Nephron (organoid): ENCODE measurements at regions not wholly inside any gene's neighbourhood (a gene's known extent, or its start where the extent isn't known, plus 50 kb on each side); places are given as distances from the start of the nearest gene placed in this dataset.

Experiments
- H3K27ac Mint-ChIP-seq, 3 experiments: 2 replicates each; pipeline ENCODE4 v1.8.0; 2020; ENCODE audit warnings: mixed read lengths in 3 of 3, mild to moderate bottlenecking in 2 of 3, moderate library complexity in 1 of 3
- H3K27me3 Mint-ChIP-seq: 2 replicates; pipeline ENCODE4 v1.8.0; 2021; ENCODE audit warnings: low read depth, mild to moderate bottlenecking, moderate library complexity, mixed read lengths
- H3K36me3 Mint-ChIP-seq: 2 replicates; pipeline ENCODE4 v1.8.0; 2020; ENCODE audit warnings: low read depth, mixed read lengths
- H3K4me1 Mint-ChIP-seq: 2 replicates; pipeline ENCODE4 v1.8.0; 2020; ENCODE audit warnings: mixed read lengths
- H3K4me3 Mint-ChIP-seq, 3 experiments: 2 replicates each; pipeline ENCODE4 v1.8.0; 2020; ENCODE audit warnings: mild to moderate bottlenecking in 3 of 3, mixed read lengths in 3 of 3, moderate library complexity in 2 of 3
- H3K9me3 Mint-ChIP-seq: 2 replicates; pipeline ENCODE4 v1.8.0; 2020; ENCODE audit warnings: mixed read lengths
- TF ChIP-seq, protein P1 (sequence below), 3 experiments: fragments of 200-600 bp; sonication (generic); IDR thresholded peaks; one replicate each; pipeline ENCODE4 v1.5.0; 2021; ENCODE audit warnings: antibody characterized with exemption in 3 of 3; ENCODE audit not compliant: unreplicated experiment in 3 of 3

GRCh38 chr2:205878999-205879762 is 196.9 kb downstream of the NRP2 start:
- Mint-ChIP-seq H3K4me3 (no peak overlapping the region), H3K27ac (no peak overlapping the region), H3K27me3 (peaks cover 15% of the 10 kb centered on the region), H3K9me3 (no peaks in the 10 kb centered on the region), H3K36me3 (no peaks in the 10 kb centered on the region), H3K4me1 (peaks cover 9% of the 10 kb centered on the region)
- TF ChIP-seq, protein P1, sequence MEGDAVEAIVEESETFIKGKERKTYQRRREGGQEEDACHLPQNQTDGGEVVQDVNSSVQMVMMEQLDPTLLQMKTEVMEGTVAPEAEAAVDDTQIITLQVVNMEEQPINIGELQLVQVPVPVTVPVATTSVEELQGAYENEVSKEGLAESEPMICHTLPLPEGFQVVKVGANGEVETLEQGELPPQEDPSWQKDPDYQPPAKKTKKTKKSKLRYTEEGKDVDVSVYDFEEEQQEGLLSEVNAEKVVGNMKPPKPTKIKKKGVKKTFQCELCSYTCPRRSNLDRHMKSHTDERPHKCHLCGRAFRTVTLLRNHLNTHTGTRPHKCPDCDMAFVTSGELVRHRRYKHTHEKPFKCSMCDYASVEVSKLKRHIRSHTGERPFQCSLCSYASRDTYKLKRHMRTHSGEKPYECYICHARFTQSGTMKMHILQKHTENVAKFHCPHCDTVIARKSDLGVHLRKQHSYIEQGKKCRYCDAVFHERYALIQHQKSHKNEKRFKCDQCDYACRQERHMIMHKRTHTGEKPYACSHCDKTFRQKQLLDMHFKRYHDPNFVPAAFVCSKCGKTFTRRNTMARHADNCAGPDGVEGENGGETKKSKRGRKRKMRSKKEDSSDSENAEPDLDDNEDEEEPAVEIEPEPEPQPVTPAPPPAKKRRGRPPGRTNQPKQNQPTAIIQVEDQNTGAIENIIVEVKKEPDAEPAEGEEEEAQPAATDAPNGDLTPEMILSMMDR (IDR thresholded peaks at IDR 0.05; ENCODE audit: unreplicated experiment in 3 of 3): no peak

DNA sequence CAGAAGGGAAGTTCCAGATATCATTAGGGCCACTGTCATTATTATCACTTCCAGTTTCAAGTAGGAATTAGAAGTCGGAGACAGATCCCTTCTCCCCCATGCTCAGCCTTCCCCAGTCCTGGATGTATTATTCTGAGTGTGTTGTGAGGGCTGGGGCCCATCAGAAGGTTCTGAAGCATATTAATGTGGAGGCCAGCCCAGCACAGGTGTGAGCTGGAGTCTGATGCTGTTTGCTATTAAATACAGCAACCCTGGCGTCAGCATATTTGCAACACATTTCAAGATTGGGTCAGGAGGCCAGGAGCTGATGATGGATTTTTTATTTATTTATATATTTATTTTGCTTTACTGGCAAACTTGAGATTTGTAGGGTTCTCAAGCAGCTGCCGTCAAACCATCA is 195.2 kb downstream of the NRP2 start:
- H3K27me3 Mint-ChIP-seq: peaks cover 15% of the 10 kb centered on the region
- no peak overlapping the region for H3K27ac Mint-ChIP-seq
- H3K4me3 Mint-ChIP-seq: no peak overlapping the region
- no peaks in the 10 kb centered on the region for H3K9me3 Mint-ChIP-seq
- TF ChIP-seq, protein P1 (IDR thresholded peaks at IDR 0.05; ENCODE audit: unreplicated experiment in 3 of 3): no peak
- no peaks in the 10 kb centered on the region for H3K36me3 Mint-ChIP-seq
- H3K4me1 Mint-ChIP-seq: peaks cover 9% of the 10 kb centered on the region

DNA sequence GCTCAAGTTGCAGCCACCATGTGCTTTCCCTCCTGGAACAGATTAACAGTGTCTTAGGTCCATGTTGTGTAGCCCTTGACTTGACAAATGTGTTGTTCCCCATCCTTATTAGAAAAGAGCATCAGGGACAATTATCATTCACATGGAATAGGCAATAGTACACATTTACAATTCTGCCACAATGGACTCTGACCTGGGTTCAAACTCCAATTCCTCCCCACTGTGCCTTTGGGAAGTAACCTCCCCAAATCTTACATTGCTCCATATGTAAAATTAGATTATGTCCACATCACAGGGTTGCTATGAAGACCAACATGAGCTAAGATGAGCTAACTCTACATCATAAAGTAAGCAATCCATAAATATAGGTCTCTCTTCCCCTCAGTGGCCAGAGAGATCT is 193.8 kb downstream of the NRP2 start:
- TF ChIP-seq, protein P1 (IDR thresholded peaks at IDR 0.05; ENCODE audit: unreplicated experiment in 3 of 3): no peak
- H3K27me3 Mint-ChIP-seq: peaks cover 15% of the 10 kb centered on the region
- no peak overlapping the region for H3K27ac Mint-ChIP-seq
- no peaks in the 10 kb centered on the region for H3K36me3 Mint-ChIP-seq
- H3K9me3 Mint-ChIP-seq: no peaks in the 10 kb centered on the region
- H3K4me1 Mint-ChIP-seq: peaks cover 9% of the 10 kb centered on the region
- H3K4me3 Mint-ChIP-seq: no peak overlapping the region

DNA sequence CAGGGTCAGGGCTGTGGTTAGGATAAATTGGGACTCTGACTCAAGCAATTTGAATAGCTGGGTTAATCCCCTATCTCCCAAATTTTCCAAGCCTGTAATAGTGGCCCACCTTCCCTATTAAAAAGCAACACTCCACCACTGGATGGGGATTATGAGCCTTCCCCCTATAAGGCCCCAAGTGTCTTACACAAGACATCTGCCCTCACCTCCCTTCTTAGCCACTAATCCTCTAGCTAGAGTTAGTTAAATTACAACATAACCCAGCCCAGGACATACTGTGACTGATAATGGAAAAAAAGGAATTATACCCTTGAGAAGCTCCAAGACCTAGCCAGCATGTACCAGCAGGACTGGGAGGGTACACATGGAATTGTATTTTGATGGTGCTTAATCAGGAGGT is 190.4 kb downstream of the NRP2 start:
- TF ChIP-seq, protein P1 (IDR thresholded peaks at IDR 0.05; ENCODE audit: unreplicated experiment in 3 of 3): no peak
- no peak overlapping the region for H3K4me3 Mint-ChIP-seq
- H3K36me3 Mint-ChIP-seq: no peaks in the 10 kb centered on the region
- H3K4me1 Mint-ChIP-seq: no peaks in the 10 kb centered on the region
- no peaks in the 10 kb centered on the region for H3K9me3 Mint-ChIP-seq
- no peak overlapping the region for H3K27ac Mint-ChIP-seq
- peaks cover 12% of the 10 kb centered on the region for H3K27me3 Mint-ChIP-seq

DNA sequence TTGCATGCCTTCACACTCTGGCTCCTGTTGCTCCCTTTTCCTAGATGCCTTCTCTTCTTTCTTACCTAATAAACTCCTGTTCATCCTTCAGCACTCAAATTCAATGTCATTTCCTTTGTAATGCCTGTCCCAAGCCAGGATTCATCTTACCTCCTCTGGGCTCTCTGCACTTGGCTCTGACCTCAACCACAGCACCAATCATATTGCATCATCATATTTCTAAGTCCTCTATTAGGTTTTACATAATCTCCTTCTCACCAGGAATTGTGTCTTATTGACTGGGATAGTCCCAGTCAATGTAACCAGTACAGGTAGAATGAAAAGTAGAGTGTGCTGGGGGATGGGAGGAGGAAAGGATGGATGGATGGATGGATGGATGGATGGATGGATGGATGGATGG is 187.1 kb downstream of the NRP2 start:
- peaks cover 7% of the 10 kb centered on the region for H3K27me3 Mint-ChIP-seq
- H3K4me3 Mint-ChIP-seq: no peak overlapping the region
- no peaks in the 10 kb centered on the region for H3K9me3 Mint-ChIP-seq
- TF ChIP-seq, protein P1 (IDR thresholded peaks at IDR 0.05; ENCODE audit: unreplicated experiment in 3 of 3): no peak
- peaks cover 15% of the 10 kb centered on the region for H3K4me1 Mint-ChIP-seq
- no peak overlapping the region for H3K27ac Mint-ChIP-seq
- no peaks in the 10 kb centered on the region for H3K36me3 Mint-ChIP-seq

DNA sequence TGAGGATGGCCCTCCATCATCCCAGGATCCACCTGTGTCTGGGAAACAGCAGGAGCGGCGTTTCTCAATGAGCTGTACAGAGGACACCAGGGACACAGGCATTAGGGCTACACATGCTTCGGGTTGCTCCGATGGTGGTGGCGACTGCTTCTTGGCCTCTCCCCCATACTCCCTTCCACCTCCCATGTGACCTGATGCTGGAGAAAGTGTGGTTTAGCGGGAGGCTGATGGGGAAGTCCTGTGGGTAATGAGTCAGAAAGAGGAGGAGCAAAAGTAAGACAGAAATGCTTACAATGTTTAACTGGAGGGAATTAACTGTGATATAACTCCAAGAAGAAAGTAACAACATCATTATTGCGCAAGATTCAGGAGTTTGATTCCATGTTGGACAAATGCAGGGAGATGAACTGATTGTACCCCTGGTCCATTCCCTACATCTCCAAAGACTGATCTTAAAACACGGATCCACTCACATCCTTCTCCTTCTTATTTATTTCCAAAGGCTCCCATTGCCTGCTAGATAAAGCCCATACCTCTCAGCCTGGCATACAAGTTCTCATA is 186.6 kb downstream of the NRP2 start:
- Mint-ChIP-seq H3K27me3 (peaks cover 7% of the 10 kb centered on the region), H3K36me3 (no peaks in the 10 kb centered on the region), H3K4me1 (peaks cover 15% of the 10 kb centered on the region)

More for the DNA sequence above, 186.6 kb downstream of the NRP2 start:
- Mint-ChIP-seq H3K9me3 (no peaks in the 10 kb centered on the region), H3K27ac (no peak overlapping the region), H3K4me3 (no peak overlapping the region)
- TF ChIP-seq, protein P1 (IDR thresholded peaks at IDR 0.05; ENCODE audit: unreplicated experiment in 3 of 3): no peak
